ENCODE measurements at regions not wholly inside any gene's neighbourhood (a gene's known extent, or its start where the extent isn't known, plus 50 kb on each side); places are given as distances from the start of the nearest gene placed in this dataset.
A peak's percentile ranks its signal among the peaks of the same experiment; 100 is the strongest.

- no peak for DNase-seq (ENCODE audit: low spot score)
- WGBS = 62% methylated on average over 1 of the region's 1 CpG
- H3K36me3 ChIP-seq (ENCODE audit: control insufficient read depth in 4 of 4, insufficient read depth in 3 of 4, low read depth in 1 of 4, low read length in 3 of 4) = no peaks in the 10 kb centered on the region
- H3K9me3 ChIP-seq (ENCODE audit: control insufficient read depth in 4 of 4, low read length in 3 of 4) = no peaks in the 10 kb centered on the region
- H3K4me1 ChIP-seq (ENCODE audit: control insufficient read depth in 4 of 4, insufficient read depth in 4 of 4, low read length in 3 of 4) = no peaks in the 10 kb centered on the region
- H3K4me3 ChIP-seq (ENCODE audit: low read depth in 1 of 3, low read length in 3 of 3) = no peak overlapping the region
- H3K27ac ChIP-seq (ENCODE audit: low read depth in 1 of 2, low read length in 2 of 2) = no peak overlapping the region
- TF ChIP-seq GABPA (IDR thresholded peaks at IDR 0.05 in 1 of 2, conservative IDR thresholded peaks at IDR 0.05 in 1 of 2) (no peak), JUND (IDR thresholded peaks at IDR 0.05) (no peak), TAF1 (conservative IDR thresholded peaks at IDR 0.05) (no peak), EGR1 (IDR thresholded peaks at IDR 0.05; ENCODE audit: low read depth in 2 of 2) (no peak), RXRA (IDR thresholded peaks at IDR 0.05) (no peak), NR2F2 (IDR thresholded peaks at IDR 0.05) (no peak), HNF4A (conservative IDR thresholded peaks at IDR 0.05) (no peak), FOXA2 (IDR thresholded peaks at IDR 0.05) (no peak)
- TF ChIP-seq, protein P1, sequence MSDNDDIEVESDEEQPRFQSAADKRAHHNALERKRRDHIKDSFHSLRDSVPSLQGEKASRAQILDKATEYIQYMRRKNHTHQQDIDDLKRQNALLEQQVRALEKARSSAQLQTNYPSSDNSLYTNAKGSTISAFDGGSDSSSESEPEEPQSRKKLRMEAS (IDR thresholded peaks at IDR 0.05) = no peak
- TF ChIP-seq, protein P2, sequence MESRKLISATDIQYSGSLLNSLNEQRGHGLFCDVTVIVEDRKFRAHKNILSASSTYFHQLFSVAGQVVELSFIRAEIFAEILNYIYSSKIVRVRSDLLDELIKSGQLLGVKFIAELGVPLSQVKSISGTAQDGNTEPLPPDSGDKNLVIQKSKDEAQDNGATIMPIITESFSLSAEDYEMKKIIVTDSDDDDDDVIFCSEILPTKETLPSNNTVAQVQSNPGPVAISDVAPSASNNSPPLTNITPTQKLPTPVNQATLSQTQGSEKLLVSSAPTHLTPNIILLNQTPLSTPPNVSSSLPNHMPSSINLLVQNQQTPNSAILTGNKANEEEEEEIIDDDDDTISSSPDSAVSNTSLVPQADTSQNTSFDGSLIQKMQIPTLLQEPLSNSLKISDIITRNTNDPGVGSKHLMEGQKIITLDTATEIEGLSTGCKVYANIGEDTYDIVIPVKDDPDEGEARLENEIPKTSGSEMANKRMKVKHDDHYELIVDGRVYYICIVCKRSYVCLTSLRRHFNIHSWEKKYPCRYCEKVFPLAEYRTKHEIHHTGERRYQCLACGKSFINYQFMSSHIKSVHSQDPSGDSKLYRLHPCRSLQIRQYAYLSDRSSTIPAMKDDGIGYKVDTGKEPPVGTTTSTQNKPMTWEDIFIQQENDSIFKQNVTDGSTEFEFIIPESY (IDR thresholded peaks at IDR 0.05) = no peak
- TF ChIP-seq, protein P3, sequence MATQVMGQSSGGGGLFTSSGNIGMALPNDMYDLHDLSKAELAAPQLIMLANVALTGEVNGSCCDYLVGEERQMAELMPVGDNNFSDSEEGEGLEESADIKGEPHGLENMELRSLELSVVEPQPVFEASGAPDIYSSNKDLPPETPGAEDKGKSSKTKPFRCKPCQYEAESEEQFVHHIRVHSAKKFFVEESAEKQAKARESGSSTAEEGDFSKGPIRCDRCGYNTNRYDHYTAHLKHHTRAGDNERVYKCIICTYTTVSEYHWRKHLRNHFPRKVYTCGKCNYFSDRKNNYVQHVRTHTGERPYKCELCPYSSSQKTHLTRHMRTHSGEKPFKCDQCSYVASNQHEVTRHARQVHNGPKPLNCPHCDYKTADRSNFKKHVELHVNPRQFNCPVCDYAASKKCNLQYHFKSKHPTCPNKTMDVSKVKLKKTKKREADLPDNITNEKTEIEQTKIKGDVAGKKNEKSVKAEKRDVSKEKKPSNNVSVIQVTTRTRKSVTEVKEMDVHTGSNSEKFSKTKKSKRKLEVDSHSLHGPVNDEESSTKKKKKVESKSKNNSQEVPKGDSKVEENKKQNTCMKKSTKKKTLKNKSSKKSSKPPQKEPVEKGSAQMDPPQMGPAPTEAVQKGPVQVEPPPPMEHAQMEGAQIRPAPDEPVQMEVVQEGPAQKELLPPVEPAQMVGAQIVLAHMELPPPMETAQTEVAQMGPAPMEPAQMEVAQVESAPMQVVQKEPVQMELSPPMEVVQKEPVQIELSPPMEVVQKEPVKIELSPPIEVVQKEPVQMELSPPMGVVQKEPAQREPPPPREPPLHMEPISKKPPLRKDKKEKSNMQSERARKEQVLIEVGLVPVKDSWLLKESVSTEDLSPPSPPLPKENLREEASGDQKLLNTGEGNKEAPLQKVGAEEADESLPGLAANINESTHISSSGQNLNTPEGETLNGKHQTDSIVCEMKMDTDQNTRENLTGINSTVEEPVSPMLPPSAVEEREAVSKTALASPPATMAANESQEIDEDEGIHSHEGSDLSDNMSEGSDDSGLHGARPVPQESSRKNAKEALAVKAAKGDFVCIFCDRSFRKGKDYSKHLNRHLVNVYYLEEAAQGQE (IDR thresholded peaks at IDR 0.05) = no peak
- TF ChIP-seq, protein P4, sequence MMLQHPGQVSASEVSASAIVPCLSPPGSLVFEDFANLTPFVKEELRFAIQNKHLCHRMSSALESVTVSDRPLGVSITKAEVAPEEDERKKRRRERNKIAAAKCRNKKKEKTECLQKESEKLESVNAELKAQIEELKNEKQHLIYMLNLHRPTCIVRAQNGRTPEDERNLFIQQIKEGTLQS (IDR thresholded peaks at IDR 0.05) = no peak
- H3K27me3 ChIP-seq (ENCODE audit: control insufficient read depth in 4 of 4, insufficient read depth in 4 of 4, low read length in 3 of 4) = no peaks in the 10 kb centered on the region
- H3K9ac ChIP-seq (ENCODE audit: low read depth in 1 of 2, low read length in 2 of 2) = no peak overlapping the region
Observed at GRCh38 chr2:140086964-140087363, 1306.8 kb upstream of the NXPH2 start.

- DNase-seq (ENCODE audit: low spot score) = no peak
Observed at GRCh38 chr2:140085674-140086073, 1305.5 kb upstream of the NXPH2 start.

GRCh38 chr2:140079038-140079437, 1298.8 kb upstream of the NXPH2 start:
- H3K4me1 ChIP-seq (ENCODE audit: control insufficient read depth in 4 of 4, insufficient read depth in 4 of 4, low read length in 3 of 4) = no peaks in the 10 kb centered on the region
- H3K4me3 ChIP-seq (ENCODE audit: low read depth in 1 of 3, low read length in 3 of 3) = no peak overlapping the region
- DNase-seq (ENCODE audit: low spot score) = no peak
- H3K27me3 ChIP-seq (ENCODE audit: control insufficient read depth in 4 of 4, insufficient read depth in 4 of 4, low read length in 3 of 4) = no peaks in the 10 kb centered on the region
- no peak overlapping the region for H3K27ac ChIP-seq (ENCODE audit: low read depth in 1 of 2, low read length in 2 of 2)
- no peaks in the 10 kb centered on the region for H3K9me3 ChIP-seq (ENCODE audit: control insufficient read depth in 4 of 4, low read length in 3 of 4)
- H3K36me3 ChIP-seq (ENCODE audit: control insufficient read depth in 4 of 4, insufficient read depth in 3 of 4, low read depth in 1 of 4, low read length in 3 of 4) = no peaks in the 10 kb centered on the region
- TF ChIP-seq GABPA (IDR thresholded peaks at IDR 0.05 in 1 of 2, conservative IDR thresholded peaks at IDR 0.05 in 1 of 2) (no peak), HNF4G (IDR thresholded peaks at IDR 0.05) (no peak), TAF1 (conservative IDR thresholded peaks at IDR 0.05) (no peak), JUND (IDR thresholded peaks at IDR 0.05) (no peak), NR2F2 (IDR thresholded peaks at IDR 0.05) (no peak), RAD21 (IDR thresholded peaks at IDR 0.05) (no peak), RXRA (IDR thresholded peaks at IDR 0.05) (no peak), SP1 (IDR thresholded peaks at IDR 0.05) (no peak), FOXA1 (IDR thresholded peaks at IDR 0.05) (no peak), YY1 (IDR thresholded peaks at IDR 0.05) (no peak)
- TF ChIP-seq, protein P4 (IDR thresholded peaks at IDR 0.05) = no peak
- TF ChIP-seq, protein P5, sequence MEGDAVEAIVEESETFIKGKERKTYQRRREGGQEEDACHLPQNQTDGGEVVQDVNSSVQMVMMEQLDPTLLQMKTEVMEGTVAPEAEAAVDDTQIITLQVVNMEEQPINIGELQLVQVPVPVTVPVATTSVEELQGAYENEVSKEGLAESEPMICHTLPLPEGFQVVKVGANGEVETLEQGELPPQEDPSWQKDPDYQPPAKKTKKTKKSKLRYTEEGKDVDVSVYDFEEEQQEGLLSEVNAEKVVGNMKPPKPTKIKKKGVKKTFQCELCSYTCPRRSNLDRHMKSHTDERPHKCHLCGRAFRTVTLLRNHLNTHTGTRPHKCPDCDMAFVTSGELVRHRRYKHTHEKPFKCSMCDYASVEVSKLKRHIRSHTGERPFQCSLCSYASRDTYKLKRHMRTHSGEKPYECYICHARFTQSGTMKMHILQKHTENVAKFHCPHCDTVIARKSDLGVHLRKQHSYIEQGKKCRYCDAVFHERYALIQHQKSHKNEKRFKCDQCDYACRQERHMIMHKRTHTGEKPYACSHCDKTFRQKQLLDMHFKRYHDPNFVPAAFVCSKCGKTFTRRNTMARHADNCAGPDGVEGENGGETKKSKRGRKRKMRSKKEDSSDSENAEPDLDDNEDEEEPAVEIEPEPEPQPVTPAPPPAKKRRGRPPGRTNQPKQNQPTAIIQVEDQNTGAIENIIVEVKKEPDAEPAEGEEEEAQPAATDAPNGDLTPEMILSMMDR (IDR thresholded peaks at IDR 0.05; ENCODE audit: low read depth, low read length, missing input control) = no peak
- TF ChIP-seq, protein P1 (IDR thresholded peaks at IDR 0.05) = no peak
- no peak overlapping the region for H3K9ac ChIP-seq (ENCODE audit: low read depth in 1 of 2, low read length in 2 of 2)

More at GRCh38 chr2:140085674-140086073, 1305.5 kb upstream of the NXPH2 start:
- Histone ChIP-seq H3K4me1 (ENCODE audit: control insufficient read depth in 4 of 4, insufficient read depth in 4 of 4, low read length in 3 of 4) (no peaks in the 10 kb centered on the region), H3K4me3 (ENCODE audit: low read depth in 1 of 3, low read length in 3 of 3) (no peak overlapping the region), H3K9ac (ENCODE audit: low read depth in 1 of 2, low read length in 2 of 2) (no peak overlapping the region), H3K27me3 (ENCODE audit: control insufficient read depth in 4 of 4, insufficient read depth in 4 of 4, low read length in 3 of 4) (no peaks in the 10 kb centered on the region), H3K9me3 (ENCODE audit: control insufficient read depth in 4 of 4, low read length in 3 of 4) (no peaks in the 10 kb centered on the region), H3K27ac (ENCODE audit: low read depth in 1 of 2, low read length in 2 of 2) (no peak overlapping the region), H3K36me3 (ENCODE audit: control insufficient read depth in 4 of 4, insufficient read depth in 3 of 4, low read depth in 1 of 4, low read length in 3 of 4) (no peaks in the 10 kb centered on the region)
- TF ChIP-seq RAD21 (IDR thresholded peaks at IDR 0.05) = peak in 1 of 2 donors; percentile 37
- no peak for TF ChIP-seq HNF4G (IDR thresholded peaks at IDR 0.05)

Measured in liver (tissue), 8 donors.